GM18868 (cell line): ENCODE measurements at regions not wholly inside any gene's neighbourhood (a gene's known extent, or its start where the extent isn't known, plus 50 kb on each side); places are given as distances from the start of the nearest gene placed in this dataset.

Experiments used
- ATAC-seq: cut with Tn5 transposase; IDR thresholded peaks from one replicate; pipeline ENCODE4 v1.9.1; 2021; ENCODE audit warnings: mild to moderate bottlenecking, moderate library complexity; ENCODE audit not compliant: unreplicated experiment

DNA sequence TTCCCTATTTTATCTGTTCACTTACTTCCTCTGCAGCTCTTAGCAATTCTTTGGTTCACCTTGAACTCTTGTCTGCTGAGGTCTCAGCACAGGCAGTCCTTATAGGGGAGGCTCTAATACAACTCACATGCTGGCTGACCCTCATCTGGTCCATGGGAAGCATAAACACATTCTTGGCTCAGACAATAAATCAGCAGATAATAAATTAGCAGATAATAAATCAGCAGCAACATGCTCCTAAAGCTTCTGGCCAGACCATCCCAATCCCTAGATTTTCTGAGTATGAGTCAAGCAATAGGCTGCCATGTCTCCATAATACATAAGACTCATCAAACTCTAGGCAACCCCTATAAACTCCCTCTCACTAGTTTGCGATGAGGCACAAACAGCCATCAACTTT is 208.6 kb upstream of the STEAP4 start:
- no peak for ATAC-seq

DNA sequence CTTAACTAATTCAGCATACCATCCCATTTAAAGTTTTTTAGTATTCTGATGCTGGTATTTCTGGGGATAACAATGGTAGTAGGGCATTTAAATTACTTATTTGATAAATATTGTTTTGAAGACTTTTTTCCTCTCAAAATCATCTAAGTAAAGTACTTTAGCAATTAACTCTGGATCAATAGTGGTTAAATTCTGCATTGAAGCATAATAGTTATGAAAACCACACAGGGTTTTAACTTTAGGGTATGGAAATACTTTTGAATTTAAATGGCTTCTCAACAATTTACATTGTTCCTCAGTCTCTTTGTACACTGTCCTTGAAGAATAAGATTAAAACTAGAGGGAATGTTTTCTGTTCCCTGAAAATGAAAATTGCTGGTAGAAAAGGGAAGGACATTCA is 202.6 kb upstream of the STEAP4 start:
- no peak for ATAC-seq

DNA sequence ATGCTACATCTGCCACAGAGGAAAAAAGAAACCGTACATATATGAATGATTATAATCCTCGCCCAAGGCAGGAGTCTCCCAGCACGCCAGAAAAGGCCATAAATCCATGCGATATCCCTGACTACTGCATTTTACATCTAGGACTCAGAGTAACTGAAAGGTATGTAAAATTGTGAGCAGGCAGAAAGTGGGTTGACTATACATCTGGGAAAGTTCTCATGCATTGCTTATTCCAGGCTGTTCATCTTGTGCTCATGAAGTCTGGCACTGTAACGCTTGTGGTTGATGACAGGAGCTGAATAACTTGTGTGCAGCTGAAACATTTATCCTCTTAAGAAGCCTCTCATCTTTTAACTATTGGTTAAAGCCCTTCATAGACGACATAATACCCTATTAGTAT is 193.4 kb upstream of the STEAP4 start:
- ATAC-seq = no peak

DNA sequence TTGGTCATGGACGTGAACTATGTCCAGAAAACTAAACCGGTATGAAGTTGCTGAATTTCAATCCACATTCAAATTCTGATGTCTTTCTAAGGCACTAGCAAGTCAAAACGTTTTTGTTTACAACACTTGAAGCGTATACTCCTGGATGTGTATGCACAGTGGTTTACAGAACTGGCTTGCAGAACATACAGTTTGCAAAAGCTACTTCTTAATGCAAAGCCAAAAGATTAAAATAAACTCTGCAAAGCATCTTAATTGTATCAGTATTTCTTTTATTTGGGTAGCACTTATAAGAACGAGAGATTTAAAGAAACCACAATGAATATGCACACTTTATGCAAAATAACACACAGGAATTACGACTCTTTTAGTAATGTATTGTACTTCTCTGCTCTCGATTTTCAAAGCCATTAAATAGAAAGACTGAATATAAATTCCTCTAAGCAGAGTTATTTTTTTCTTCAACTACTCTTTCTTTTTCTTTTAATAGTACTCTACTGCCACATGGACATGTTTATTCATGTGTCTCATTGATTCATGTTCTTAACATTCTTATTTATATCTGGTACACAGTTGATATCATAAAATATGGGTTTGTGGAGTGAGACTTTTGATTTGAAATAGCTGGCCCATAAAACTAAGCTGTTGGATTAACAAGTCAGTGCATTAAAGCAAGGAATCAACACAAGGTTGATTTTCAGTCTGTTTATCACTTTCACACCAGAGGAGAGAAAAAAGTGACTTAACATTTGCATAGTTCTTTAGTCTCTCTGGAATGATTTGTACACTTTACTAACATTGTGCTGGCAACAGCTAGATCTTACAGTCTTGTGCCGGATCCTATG is 189.4 kb upstream of the STEAP4 start:
- no peak for ATAC-seq

DNA sequence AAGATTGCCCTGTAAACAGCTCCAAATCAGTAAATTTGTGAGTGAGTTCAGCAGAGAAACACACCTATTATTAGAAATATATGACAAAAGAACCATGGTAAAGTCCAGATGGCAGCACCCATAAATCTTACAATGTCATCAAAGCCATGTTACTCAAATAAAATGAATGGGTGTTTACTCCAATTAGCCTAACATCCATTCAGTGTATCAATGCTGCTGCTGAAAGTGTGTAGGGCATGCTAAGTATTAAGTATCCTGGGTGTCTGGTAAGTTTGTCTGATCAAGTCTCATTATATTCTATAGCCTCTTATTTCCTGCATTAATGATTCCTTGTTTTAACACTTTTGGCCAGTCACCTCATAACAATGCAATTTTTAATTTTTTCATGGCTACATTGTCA is 185.5 kb upstream of the STEAP4 start:
- no peak for ATAC-seq

DNA sequence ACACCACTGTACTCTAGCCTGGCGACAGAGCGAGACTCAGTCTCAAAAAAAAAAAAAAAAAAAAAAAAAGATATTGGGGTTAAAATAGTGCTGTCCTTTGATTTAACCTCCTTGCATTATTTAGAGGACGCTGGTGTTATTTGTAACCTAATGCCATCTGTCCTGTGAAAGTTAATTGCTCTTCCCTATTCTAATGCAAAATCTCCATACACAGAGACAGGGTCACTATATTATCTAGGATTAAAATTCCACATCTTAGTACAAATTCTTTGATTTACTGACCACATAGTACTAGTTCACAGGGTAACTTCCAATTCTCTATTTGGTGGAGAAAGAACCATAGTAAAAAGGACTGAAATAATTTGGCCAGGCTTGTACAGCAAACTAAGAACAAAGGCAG is 184.2 kb upstream of the STEAP4 start:
- ATAC-seq = no peak

DNA sequence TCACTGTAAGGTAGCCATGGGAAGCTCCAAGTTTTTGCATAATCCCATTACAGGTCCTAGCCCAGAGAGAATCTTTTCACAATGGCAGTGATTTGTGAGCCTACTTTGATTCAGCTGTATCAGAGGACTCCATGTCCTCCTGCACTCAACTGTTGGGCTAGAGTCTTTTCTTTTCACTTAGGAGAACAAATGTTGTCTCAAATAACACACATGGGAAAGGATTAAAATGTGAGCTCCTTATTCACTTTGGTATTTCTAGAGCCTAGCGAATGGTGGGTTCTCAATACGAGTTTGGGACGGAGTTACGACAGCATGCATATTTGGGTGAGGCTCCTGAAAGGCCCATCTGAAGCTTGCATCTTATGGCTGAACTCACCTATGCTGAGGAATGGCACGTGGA is 183.5 kb upstream of the STEAP4 start:
- no peak for ATAC-seq

DNA sequence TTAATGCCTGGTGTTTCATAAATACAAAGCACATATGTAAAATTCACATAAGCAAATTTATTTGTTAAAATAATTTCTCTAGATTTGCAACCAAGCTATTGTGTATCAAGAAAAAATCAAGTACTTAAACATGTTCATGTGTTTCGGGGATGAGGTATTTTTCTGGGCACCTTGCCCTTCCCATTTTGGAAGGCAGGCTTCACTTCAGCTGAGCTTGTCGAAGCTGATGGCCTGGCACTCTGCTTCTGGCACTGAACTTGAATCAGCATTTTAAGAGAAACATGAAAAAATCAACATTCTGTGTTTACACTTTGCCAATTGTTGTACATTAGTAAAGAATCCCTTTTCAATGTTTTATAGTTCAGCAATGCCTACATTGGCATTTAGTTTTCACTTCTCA is 179.1 kb upstream of the STEAP4 start:
- ATAC-seq = no peak

DNA sequence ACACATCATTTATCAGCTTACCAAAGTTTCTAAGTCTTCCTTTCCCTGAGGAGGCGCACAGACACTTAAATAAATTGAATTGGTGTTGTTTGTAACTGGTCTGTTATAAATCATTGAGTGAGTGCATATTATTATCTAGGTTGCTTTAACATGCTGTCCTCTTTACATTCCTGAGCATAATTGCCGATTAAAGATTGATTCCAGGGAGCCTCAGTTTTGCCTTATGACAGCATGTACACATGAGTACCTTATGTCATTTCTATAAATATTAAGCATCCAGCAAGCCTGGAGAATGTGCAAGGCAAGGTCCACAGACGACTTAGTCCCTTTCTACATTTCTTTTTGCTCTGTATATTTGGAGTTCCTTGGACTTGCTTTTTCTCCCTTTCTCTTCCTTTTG is 177.9 kb upstream of the STEAP4 start:
- ATAC-seq = no peak

DNA sequence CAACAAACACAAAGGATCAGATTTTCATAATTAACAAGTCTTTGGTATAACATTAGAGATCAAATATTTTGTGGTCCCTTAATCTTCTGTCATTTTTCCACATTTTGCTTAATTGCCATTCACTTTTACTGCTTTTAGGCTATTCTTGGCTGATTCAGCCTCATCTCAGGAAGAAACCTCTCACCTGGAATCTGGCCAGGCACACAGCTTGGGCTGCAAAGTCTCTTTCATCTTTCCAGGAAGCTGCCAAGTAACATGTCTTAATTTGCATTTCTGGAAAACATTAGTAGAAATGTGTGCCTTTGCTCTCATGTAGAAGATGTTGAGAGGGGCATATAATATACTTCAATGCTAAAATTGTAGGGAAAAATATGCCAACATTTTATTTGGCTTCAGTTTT is 174.2 kb upstream of the STEAP4 start:
- ATAC-seq = no peak

DNA sequence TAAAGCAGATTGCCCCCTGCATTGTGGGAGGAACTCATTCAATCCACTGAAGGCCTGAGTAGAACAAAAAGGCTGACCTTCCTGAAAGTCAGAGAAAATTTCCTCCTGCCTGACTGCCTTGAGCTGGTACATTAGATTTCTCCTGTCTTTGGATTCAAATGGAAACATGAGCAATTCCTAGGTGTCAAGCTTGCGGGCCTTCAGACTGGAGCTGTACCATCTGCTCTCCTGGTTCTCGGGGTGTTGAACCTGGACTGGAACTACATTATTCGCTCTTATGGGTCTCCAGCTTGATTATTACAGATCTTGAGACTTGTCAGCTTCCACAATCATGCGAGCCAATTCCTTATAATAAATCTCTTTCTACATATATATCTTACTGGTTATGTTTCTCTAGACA is 173.6 kb upstream of the STEAP4 start:
- ATAC-seq = no peak

DNA sequence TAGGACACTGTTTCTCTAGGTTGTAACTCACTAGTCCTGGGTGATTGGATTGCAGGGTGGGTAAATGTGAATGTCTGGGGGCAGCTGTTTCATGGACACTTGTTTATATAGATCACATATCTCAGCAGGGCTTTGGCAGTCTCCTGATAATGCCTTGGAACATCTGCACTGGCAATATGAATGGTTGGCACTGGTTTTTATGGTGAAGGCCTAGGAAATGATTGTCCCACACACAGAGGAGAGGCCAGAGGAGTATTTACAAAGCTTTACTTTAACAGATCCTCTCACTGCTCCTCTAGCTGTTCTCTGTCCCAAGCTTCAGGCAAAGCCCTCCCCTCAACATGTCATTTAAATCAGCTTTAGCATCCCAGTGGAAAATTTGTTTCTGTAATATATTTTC is 171.3 kb upstream of the STEAP4 start:
- ATAC-seq = no peak

DNA sequence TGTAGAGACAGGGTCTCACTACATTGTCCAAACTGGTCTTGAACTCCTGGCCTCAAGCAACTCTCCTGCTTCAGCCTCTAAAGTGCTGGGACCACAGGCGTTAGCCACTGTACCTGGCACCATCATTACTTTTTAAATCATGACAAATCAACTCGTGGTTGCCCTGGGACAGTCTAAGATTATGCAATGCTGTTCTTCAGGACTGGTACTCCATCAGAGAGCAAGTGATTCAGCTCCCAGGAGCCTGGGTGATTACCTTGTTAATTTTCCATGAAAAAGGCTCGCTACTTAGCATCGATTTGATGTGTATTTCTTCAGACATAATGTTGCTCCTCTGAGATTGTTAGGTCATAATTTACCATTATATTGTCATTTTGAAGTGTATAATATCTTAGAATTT is 158.9 kb upstream of the STEAP4 start:
- no peak for ATAC-seq

DNA sequence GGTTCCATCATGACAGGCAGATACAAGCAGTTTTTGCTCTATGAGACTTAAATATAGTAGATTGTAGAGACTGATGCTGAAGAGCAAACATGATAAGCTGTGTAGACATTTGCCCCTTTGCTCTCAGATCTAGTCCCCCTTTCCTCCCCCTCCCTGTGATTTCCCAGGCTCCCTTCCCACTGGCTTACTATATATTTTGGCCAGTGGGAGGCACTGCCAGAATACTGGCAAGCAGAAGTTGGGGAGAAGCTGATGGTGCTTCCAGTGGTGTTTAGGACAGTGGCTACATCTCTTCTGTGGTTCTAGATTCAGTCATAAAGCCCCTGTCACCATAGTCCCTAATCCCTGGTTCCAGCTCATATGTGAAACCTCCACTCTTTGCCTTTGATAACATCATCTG is 156.1 kb upstream of the STEAP4 start:
- ATAC-seq = no peak

DNA sequence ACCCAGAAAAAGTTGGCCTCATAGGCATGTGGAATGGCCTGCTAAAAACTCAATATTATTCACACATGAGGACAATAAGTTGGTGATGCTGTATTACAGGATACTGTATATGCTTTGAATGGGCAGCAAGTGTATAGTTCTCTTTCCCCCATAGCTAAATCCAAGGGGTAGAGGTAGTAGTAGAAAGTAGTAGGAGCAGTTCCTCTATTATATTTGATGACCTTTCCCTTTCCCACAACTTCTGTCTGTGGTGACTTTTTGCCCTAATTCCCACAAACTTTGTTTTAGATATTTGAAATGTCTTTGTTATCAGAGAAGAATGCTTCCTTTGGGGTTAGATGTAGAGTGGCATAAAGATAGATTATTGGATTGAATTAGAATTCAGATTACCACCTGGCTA is 154.0 kb upstream of the STEAP4 start:
- no peak for ATAC-seq

DNA sequence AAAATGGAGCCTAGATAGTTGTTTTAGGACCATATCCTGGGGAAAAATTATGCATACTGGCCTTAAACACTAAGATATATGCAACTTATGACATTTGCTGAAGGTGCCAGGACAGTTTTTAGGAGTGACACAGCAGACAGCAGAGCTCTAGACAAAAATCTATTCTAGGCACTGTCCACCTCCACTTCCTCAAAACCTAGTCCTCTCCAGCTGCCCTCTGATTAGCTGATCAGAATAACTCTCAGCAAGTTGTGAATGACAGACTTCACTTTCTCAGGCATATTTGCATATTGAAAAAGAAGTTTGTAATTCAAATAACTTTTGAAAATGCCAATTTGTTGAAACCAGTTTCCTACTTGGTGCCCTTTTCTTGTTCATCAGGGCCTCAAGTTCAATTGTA is 152.3 kb upstream of the STEAP4 start:
- ATAC-seq = no peak

DNA sequence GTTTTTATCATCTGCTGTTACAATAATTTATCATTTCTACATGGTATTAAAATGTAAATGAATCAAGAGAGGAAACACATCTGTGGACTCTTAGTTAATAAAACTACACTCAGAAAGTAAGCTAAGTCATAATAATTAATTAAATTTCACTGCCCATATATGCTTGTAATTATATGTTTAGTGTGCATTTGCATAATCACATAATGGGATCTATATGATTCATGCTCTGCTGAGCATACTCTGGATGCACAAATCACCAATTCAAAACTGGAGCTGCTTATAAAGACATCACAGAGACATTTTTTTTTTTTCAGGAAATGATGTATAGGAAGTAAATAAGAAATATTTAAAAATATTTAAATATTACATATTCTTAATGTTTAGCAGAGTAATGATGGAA is 151.6 kb upstream of the STEAP4 start:
- no peak for ATAC-seq

DNA sequence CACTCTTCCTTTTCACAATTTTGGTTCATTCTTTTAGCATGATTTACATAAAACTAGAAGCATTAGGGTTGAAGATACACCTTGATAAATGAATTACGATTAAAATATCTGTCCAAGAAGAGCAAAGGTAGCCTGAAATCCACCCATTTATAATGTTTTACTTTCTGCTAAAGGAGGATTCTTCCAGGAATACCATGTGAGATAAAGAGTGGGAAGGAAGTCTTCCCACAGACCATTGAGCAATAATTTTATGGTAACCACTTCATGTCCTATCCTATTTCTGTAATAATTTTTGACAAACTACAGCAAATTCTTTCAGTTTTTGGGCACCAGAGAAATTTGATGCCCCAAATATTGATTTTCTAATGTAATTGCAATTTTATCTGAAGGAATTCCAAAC is 150.6 kb upstream of the STEAP4 start:
- no peak for ATAC-seq

DNA sequence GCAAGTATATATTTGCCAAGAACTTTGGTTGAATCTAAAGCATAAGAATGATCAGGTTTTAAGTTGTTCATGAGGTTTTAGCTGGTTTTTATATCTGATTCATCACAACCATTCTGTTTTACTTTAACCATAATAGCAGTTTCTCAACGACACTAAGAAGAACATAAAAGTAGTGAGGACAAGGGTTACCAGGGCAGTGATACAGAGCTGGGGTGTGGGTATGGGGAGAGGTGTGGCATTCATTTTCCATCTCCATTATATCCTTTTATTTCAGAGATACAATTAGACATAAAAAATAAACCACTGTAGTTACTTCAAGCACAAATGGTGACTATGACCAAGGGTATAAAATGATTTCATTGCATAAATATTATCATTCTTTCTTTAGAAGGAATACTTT is 149.8 kb upstream of the STEAP4 start:
- ATAC-seq = no peak

DNA sequence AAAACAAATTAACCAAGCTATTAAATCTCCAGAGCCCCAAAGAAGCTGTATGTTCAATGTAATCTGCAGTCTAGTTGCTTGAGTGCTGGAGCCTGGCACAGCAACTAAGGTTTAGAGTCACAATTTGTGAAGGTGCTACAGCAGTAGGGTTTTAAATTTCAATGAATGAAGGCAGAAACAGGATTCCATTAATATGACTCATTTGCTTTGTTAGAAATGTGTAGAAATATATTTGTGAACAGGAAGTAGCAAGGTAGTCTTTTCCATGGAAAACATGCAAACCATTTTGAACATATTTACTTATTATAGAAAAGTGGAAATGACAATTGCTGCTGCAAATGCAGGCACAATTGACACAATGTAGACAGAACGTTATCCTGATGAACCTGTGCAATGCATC is 149.0 kb upstream of the STEAP4 start:
- no peak for ATAC-seq

DNA sequence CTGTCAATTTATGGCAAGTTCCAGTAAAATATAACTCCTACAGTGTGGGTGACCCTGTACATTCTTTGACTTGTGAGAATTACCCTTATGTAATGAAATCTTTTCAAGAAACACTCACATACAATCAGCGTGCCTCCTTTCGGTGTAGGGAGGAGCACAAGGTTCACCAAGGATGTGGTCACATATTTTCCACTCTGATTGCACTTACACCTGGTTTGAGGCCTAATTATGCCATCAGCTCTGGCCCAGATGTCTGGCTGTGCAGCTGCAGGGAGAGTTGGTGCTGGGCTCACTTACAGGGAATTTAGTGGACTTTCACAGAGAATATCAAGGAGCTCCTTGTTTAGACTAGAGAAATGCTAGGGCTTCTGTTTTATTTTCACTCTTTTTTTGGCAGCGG is 146.0 kb upstream of the STEAP4 start:
- ATAC-seq = no peak

DNA sequence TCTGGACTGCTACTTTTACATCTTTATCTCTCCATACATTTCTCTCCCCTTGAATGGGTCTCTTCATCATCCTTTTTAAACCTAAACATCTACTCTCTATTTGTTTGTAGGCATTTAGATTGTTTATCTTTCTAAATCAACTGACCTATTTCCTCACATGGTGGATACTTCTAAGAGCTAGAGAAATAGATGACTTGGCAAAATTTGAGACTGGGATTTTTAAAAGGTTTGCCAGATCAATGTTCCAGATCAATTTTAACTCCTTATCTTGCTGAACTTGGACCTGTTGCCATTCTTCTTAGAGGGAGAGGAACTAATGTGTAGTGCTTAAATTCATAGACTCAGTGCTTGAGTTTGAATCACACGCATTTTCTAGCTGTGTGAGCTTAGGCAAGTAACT is 144.2 kb upstream of the STEAP4 start:
- no peak for ATAC-seq

DNA sequence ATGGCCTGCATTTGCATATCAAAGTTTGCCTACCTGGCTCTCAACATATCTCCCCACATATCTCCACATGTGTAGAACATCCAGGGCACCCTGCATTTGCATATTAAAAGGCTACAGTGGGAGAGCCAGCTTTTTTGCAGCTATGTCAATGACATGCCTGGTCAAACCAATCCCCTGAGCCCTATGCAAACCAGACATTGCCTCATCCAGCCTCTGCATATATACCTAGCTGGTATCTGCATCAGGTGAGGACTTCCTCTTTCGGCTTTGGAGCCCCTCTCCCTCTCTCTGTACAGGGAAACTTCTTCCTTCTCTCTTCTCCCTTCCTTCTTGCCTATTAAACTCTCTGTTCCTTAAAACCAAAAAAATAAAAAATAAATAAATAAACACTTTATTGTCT is 142.7 kb upstream of the STEAP4 start:
- ATAC-seq = no peak
